ENCODE measurements at regions not wholly inside any gene's neighbourhood (a gene's known extent, or its start where the extent isn't known, plus 50 kb on each side); places are given as distances from the start of the nearest gene placed in this dataset.

DNA sequence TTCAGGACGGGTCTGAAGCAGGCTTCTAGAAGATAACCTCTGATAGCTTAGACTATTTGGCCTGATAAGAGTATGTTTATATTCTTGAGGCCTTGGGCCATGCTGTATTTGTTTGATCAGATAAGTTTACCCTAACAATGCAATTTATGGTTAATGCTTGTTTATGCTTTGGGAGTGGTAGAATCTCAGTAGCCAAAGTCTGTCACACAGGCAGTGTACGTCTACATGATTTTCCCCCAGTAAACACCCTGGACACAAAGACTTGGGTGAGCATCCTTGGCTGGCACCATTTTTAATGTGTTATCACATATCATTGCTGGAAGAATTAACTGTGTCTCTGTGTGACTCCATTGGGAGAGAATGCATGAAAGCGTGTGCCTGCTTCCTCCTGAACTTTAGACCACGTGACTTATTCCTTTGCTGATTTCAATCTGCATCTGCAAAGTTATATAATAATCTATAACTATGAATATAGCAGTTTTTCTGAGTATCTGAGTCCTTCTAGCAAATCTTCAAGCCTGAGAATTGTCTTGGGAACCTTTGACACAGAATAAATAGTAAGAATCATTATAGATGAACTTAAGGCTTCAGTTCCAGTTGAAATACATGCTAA is 172.4 kb downstream of the CASP12 start:
- TF ChIP-seq, protein P1, sequence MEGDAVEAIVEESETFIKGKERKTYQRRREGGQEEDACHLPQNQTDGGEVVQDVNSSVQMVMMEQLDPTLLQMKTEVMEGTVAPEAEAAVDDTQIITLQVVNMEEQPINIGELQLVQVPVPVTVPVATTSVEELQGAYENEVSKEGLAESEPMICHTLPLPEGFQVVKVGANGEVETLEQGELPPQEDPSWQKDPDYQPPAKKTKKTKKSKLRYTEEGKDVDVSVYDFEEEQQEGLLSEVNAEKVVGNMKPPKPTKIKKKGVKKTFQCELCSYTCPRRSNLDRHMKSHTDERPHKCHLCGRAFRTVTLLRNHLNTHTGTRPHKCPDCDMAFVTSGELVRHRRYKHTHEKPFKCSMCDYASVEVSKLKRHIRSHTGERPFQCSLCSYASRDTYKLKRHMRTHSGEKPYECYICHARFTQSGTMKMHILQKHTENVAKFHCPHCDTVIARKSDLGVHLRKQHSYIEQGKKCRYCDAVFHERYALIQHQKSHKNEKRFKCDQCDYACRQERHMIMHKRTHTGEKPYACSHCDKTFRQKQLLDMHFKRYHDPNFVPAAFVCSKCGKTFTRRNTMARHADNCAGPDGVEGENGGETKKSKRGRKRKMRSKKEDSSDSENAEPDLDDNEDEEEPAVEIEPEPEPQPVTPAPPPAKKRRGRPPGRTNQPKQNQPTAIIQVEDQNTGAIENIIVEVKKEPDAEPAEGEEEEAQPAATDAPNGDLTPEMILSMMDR (IDR thresholded peaks at IDR 0.05): no peak
- TF ChIP-seq POLR2AphosphoS5 (IDR thresholded peaks at IDR 0.05; ENCODE audit: insufficient read depth in 1 of 2, low read depth in 1 of 2): no peak
- TF ChIP-seq POLR2A (IDR thresholded peaks at IDR 0.05): no peak
